GM18519 (cell line): ENCODE measurements at regions not wholly inside any gene's neighbourhood (a gene's known extent, or its start where the extent isn't known, plus 50 kb on each side); places are given as distances from the start of the nearest gene placed in this dataset.

Experiments
- ATAC-seq: cut with Tn5 transposase; IDR thresholded peaks from one replicate; pipeline ENCODE4 v1.9.1; 2021; ENCODE audit warnings: mild to moderate bottlenecking, moderate library complexity; ENCODE audit not compliant: unreplicated experiment, low FRiP score

GRCh38 chr13:111533900-111534683 lies 213.7 kb downstream of the TEX29 start:
- no peak for ATAC-seq

- ATAC-seq = no peak
Observed at GRCh38 chr13:111534751-111535522, 214.5 kb downstream of the TEX29 start.

- ATAC-seq = no peak
Observed at GRCh38 chr13:111535523-111535811, 215.0 kb downstream of the TEX29 start.

- no peak for ATAC-seq
Observed at GRCh38 chr13:111536075-111536642, 215.7 kb downstream of the TEX29 start.

GRCh38 chr13:111537115-111537728 lies 216.8 kb downstream of the TEX29 start:
- ATAC-seq = no peak

- ATAC-seq = no peak
Observed at GRCh38 chr13:111537843-111538499, 217.5 kb downstream of the TEX29 start.

GRCh38 chr13:111539252-111539651 lies 218.8 kb downstream of the TEX29 start:
- ATAC-seq = no peak

GRCh38 chr13:111539791-111540446 lies 219.5 kb downstream of the TEX29 start:
- no peak for ATAC-seq

- no peak for ATAC-seq
Observed at GRCh38 chr13:111540486-111540885, 220.0 kb downstream of the TEX29 start.

- no peak for ATAC-seq
Observed at GRCh38 chr13:111541345-111541744, 220.9 kb downstream of the TEX29 start.

- no peak for ATAC-seq
Observed at GRCh38 chr13:111541752-111542529, 221.5 kb downstream of the TEX29 start.

- ATAC-seq = no peak
Observed at GRCh38 chr13:111542530-111543341, 222.3 kb downstream of the TEX29 start.

- no peak for ATAC-seq
Observed at GRCh38 chr13:111546921-111547675, 226.7 kb downstream of the TEX29 start.

GRCh38 chr13:111547726-111548273 lies 227.4 kb downstream of the TEX29 start:
- no peak for ATAC-seq

- no peak for ATAC-seq
Observed at GRCh38 chr13:111548301-111548700, 227.9 kb downstream of the TEX29 start.

- ATAC-seq = no peak
Observed at GRCh38 chr13:111548805-111549204, 228.4 kb downstream of the TEX29 start.

GRCh38 chr13:111549464-111549863 lies 229.0 kb downstream of the TEX29 start:
- ATAC-seq = no peak

- ATAC-seq = no peak
Observed at GRCh38 chr13:111550062-111550461, 229.6 kb downstream of the TEX29 start.
